ENCODE measurements at regions not wholly inside any gene's neighbourhood (a gene's known extent, or its start where the extent isn't known, plus 50 kb on each side); places are given as distances from the start of the nearest gene placed in this dataset.
"Not testable (repeated sequence)": the region's sequence is repeated elsewhere in the genome, so short reads cannot be mapped to it uniquely, and the experiment has no call there.

DNA sequence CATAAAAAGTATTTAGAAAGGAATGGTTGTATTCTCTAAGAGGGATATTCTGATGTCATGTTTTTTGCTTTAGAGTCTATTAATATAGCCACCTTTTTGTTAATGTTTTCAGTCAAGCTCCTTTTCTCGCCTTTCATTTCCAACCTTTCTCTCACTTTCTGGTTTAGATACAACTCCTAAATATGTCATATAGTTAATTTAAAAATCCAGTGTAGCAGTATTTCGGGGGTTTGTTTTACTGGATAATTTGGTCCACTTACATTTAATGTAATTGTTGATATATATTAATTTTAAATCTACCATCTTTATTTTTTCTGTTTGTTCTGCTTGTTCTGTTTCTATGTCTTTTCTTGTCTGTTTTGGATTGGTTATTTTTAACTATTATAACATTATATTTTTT, 121.1 kb downstream of the FAM72C start:
- H3K79me2 ChIP-seq (ENCODE audit: insufficient read depth, low read length); H3K4me3 ChIP-seq (replicated peaks in 1 of 2; ENCODE audit: low read depth in 1 of 2, low read length in 2 of 2); H3K9me2 ChIP-seq (ENCODE audit: insufficient read depth); H3K27me3 ChIP-seq (ENCODE audit: insufficient read depth, low read length); H3K9me3 ChIP-seq (ENCODE audit: control insufficient read depth in 1 of 2, insufficient read depth in 1 of 2, low read depth in 1 of 2, low read length in 2 of 2); H3K4me1 ChIP-seq (ENCODE audit: control insufficient read depth in 1 of 2, insufficient read depth in 2 of 2, low read length in 2 of 2); ATAC-seq; intact Hi-C loops (cut with micrococcal nuclease); POLR2A ChIA-PET; RAD21 ChIA-PET (ENCODE audit: low non-redundant PET in 1 of 2, low total read pairs in 2 of 2, uncharacterized antibody in 2 of 2, unreplicated experiment in 2 of 2); CTCF ChIA-PET; H3K36me3 ChIP-seq (ENCODE audit: control insufficient read depth in 1 of 2, insufficient read depth in 2 of 2, low read length in 2 of 2); H3K9ac ChIP-seq (ENCODE audit: low read length); H2AFZ ChIP-seq (ENCODE audit: low read depth, low read length, poor library complexity, severe bottlenecking); DNase-seq (ENCODE audit: low read depth, low spot score); H3K27ac ChIP-seq (ENCODE audit: low read depth, low read length); H3K4me2 ChIP-seq (ENCODE audit: low read length); H4K20me1 ChIP-seq (ENCODE audit: insufficient read depth); BruUV-seq (replicated peaks): not testable (repeated sequence)

DNA sequence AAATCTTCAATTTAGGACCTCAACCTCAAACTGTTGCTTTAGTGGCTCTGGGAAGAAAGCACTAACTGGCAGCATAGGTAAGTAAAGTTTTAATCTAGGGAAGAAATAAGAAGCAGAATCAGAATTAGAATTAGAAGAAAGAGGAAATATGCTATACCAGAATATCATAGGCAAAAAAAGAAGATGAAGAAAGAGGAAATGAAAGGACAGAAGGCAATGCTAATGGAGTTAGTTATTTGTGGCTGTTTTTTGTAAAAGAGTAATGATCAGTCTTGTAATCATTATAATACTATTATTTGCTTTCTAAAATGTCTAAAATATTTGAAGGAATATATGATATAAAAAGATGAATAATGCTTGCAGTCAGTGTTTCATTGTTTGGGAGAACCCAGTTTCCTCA, 122.9 kb downstream of the FAM72C start:
- RAD21 ChIA-PET (ENCODE audit: low non-redundant PET in 1 of 2, low total read pairs in 2 of 2, uncharacterized antibody in 2 of 2, unreplicated experiment in 2 of 2); CTCF ChIA-PET; H3K9me3 ChIP-seq (ENCODE audit: control insufficient read depth in 1 of 2, insufficient read depth in 1 of 2, low read depth in 1 of 2, low read length in 2 of 2); H3K36me3 ChIP-seq (ENCODE audit: control insufficient read depth in 1 of 2, insufficient read depth in 2 of 2, low read length in 2 of 2); H3K9me2 ChIP-seq (ENCODE audit: insufficient read depth); intact Hi-C loops (cut with micrococcal nuclease); ATAC-seq; BruUV-seq (replicated peaks); H3K4me2 ChIP-seq (ENCODE audit: low read length); H3K27me3 ChIP-seq (ENCODE audit: insufficient read depth, low read length); H3K9ac ChIP-seq (ENCODE audit: low read length); DNase-seq (ENCODE audit: low read depth, low spot score); H3K79me2 ChIP-seq (ENCODE audit: insufficient read depth, low read length); H2AFZ ChIP-seq (ENCODE audit: low read depth, low read length, poor library complexity, severe bottlenecking); H3K4me3 ChIP-seq (replicated peaks in 1 of 2; ENCODE audit: low read depth in 1 of 2, low read length in 2 of 2); H4K20me1 ChIP-seq (ENCODE audit: insufficient read depth); H3K4me1 ChIP-seq (ENCODE audit: control insufficient read depth in 1 of 2, insufficient read depth in 2 of 2, low read length in 2 of 2); POLR2A ChIA-PET; H3K27ac ChIP-seq (ENCODE audit: low read depth, low read length): not testable (repeated sequence)

GRCh38 chr1:143845193-143845592, 126.6 kb downstream of the FAM72C start:
- H3K79me2 ChIP-seq (ENCODE audit: insufficient read depth, low read length); DNase-seq (ENCODE audit: low read depth, low spot score); H3K27ac ChIP-seq (ENCODE audit: low read depth, low read length); H4K20me1 ChIP-seq (ENCODE audit: insufficient read depth); H3K4me1 ChIP-seq (ENCODE audit: control insufficient read depth in 1 of 2, insufficient read depth in 2 of 2, low read length in 2 of 2); H3K9ac ChIP-seq (ENCODE audit: low read length); H3K27me3 ChIP-seq (ENCODE audit: insufficient read depth, low read length); intact Hi-C loops (cut with micrococcal nuclease); CTCF ChIA-PET; POLR2A ChIA-PET; H3K4me2 ChIP-seq (ENCODE audit: low read length); H2AFZ ChIP-seq (ENCODE audit: low read depth, low read length, poor library complexity, severe bottlenecking); H3K9me3 ChIP-seq (ENCODE audit: control insufficient read depth in 1 of 2, insufficient read depth in 1 of 2, low read depth in 1 of 2, low read length in 2 of 2); ATAC-seq; BruUV-seq (replicated peaks); RAD21 ChIA-PET (ENCODE audit: low non-redundant PET in 1 of 2, low total read pairs in 2 of 2, uncharacterized antibody in 2 of 2, unreplicated experiment in 2 of 2); H3K36me3 ChIP-seq (ENCODE audit: control insufficient read depth in 1 of 2, insufficient read depth in 2 of 2, low read length in 2 of 2); H3K4me3 ChIP-seq (replicated peaks in 1 of 2; ENCODE audit: low read depth in 1 of 2, low read length in 2 of 2); H3K9me2 ChIP-seq (ENCODE audit: insufficient read depth): not testable (repeated sequence)

DNA sequence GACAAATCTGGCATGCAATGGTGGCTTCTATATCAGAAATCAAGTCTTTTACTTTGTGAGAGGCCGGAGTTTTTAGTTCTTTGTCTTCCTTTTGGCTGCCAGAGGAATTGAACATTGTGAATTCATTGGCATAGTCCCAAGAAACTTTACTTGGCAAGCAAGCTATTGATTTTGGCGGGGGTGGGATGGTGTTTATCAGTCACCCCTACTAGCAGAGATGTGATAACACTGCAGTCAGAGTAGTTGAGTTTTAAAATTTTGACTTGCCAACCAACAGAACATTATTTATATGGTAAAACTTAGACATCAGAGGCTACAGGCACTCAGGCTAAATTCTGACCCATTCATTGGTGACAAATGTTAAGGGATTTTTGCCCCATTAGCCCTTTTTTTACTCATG, 129.7 kb downstream of the FAM72C start:
- ATAC-seq; H3K36me3 ChIP-seq (ENCODE audit: control insufficient read depth in 1 of 2, insufficient read depth in 2 of 2, low read length in 2 of 2); H4K20me1 ChIP-seq (ENCODE audit: insufficient read depth); H3K27me3 ChIP-seq (ENCODE audit: insufficient read depth, low read length); H3K9ac ChIP-seq (ENCODE audit: low read length); H3K4me1 ChIP-seq (ENCODE audit: control insufficient read depth in 1 of 2, insufficient read depth in 2 of 2, low read length in 2 of 2); CTCF ChIA-PET; RAD21 ChIA-PET (ENCODE audit: low non-redundant PET in 1 of 2, low total read pairs in 2 of 2, uncharacterized antibody in 2 of 2, unreplicated experiment in 2 of 2); H3K9me2 ChIP-seq (ENCODE audit: insufficient read depth); H3K4me2 ChIP-seq (ENCODE audit: low read length); DNase-seq (ENCODE audit: low read depth, low spot score); intact Hi-C loops (cut with micrococcal nuclease); BruUV-seq (replicated peaks); H3K27ac ChIP-seq (ENCODE audit: low read depth, low read length); H2AFZ ChIP-seq (ENCODE audit: low read depth, low read length, poor library complexity, severe bottlenecking); H3K4me3 ChIP-seq (replicated peaks in 1 of 2; ENCODE audit: low read depth in 1 of 2, low read length in 2 of 2); H3K9me3 ChIP-seq (ENCODE audit: control insufficient read depth in 1 of 2, insufficient read depth in 1 of 2, low read depth in 1 of 2, low read length in 2 of 2); H3K79me2 ChIP-seq (ENCODE audit: insufficient read depth, low read length); POLR2A ChIA-PET: not testable (repeated sequence)

- POLR2A ChIA-PET, result not testable (repeated sequence)
These were observed 132.6 kb downstream of the FAM72C start for GRCh38 chr1:143839182-143839581.

More at GRCh38 chr1:143839182-143839581, 132.6 kb downstream of the FAM72C start:
- H3K4me3 ChIP-seq (replicated peaks in 1 of 2; ENCODE audit: low read depth in 1 of 2, low read length in 2 of 2); H3K9me2 ChIP-seq (ENCODE audit: insufficient read depth); H3K79me2 ChIP-seq (ENCODE audit: insufficient read depth, low read length); H4K20me1 ChIP-seq (ENCODE audit: insufficient read depth); H3K27me3 ChIP-seq (ENCODE audit: insufficient read depth, low read length); H3K27ac ChIP-seq (ENCODE audit: low read depth, low read length); H3K4me1 ChIP-seq (ENCODE audit: control insufficient read depth in 1 of 2, insufficient read depth in 2 of 2, low read length in 2 of 2); H3K9me3 ChIP-seq (ENCODE audit: control insufficient read depth in 1 of 2, insufficient read depth in 1 of 2, low read depth in 1 of 2, low read length in 2 of 2); ATAC-seq; CTCF ChIA-PET; intact Hi-C loops (cut with micrococcal nuclease); BruUV-seq (replicated peaks); DNase-seq (ENCODE audit: low read depth, low spot score); H3K36me3 ChIP-seq (ENCODE audit: control insufficient read depth in 1 of 2, insufficient read depth in 2 of 2, low read length in 2 of 2); H2AFZ ChIP-seq (ENCODE audit: low read depth, low read length, poor library complexity, severe bottlenecking); H3K9ac ChIP-seq (ENCODE audit: low read length); RAD21 ChIA-PET (ENCODE audit: low non-redundant PET in 1 of 2, low total read pairs in 2 of 2, uncharacterized antibody in 2 of 2, unreplicated experiment in 2 of 2); H3K4me2 ChIP-seq (ENCODE audit: low read length): not testable (repeated sequence)

Data from HCT116 (cell line).